Body of pancreas (tissue), 4 donors: ENCODE measurements at regions not wholly inside any gene's neighbourhood (a gene's known extent, or its start where the extent isn't known, plus 50 kb on each side); places are given as distances from the start of the nearest gene placed in this dataset.

Source experiments
- POLR2A ChIP-seq, 3 donors: fragments of 450-650 bp; IDR thresholded peaks; one replicate each; pipeline ENCODE4 v1.6.1; 2016; ENCODE audit warnings: antibody characterized with exemption in 3 of 3, mild to moderate bottlenecking in 2 of 3
- TF ChIP-seq, protein P1 (sequence below), 7 experiments: fragments of 450-650 bp in 4 of 7; fragments of 200-600 bp in 3 of 7; sonication (generic) in 3 of 7; IDR thresholded peaks; one replicate each; pipeline ENCODE4 v1.5.1; 2016 to 2019; ENCODE audit warnings: antibody characterized with exemption in 7 of 7

DNA sequence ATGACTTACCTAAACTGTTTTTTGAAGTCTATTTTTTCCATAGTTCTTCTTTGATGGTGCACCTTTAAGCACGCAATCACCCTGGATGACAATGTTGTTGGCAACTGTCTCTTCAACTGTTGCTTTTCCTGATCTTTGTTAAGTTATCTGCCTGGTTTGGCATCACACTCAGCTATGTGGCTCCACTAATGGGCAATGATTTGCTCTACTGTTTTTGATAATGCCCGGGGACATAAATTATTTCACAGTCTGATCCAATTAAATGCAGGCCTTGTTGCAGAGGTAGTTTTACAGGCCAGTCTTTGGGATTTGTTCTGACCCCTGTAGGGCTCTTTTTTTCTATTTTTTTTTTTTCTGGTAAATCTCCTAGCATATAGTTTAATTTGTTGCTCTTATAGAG is 436.3 kb downstream of the ZNF385D start:
- TF ChIP-seq, protein P1, sequence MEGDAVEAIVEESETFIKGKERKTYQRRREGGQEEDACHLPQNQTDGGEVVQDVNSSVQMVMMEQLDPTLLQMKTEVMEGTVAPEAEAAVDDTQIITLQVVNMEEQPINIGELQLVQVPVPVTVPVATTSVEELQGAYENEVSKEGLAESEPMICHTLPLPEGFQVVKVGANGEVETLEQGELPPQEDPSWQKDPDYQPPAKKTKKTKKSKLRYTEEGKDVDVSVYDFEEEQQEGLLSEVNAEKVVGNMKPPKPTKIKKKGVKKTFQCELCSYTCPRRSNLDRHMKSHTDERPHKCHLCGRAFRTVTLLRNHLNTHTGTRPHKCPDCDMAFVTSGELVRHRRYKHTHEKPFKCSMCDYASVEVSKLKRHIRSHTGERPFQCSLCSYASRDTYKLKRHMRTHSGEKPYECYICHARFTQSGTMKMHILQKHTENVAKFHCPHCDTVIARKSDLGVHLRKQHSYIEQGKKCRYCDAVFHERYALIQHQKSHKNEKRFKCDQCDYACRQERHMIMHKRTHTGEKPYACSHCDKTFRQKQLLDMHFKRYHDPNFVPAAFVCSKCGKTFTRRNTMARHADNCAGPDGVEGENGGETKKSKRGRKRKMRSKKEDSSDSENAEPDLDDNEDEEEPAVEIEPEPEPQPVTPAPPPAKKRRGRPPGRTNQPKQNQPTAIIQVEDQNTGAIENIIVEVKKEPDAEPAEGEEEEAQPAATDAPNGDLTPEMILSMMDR (IDR thresholded peaks at IDR 0.05): no peak
- TF ChIP-seq POLR2A (IDR thresholded peaks at IDR 0.05): no peak
